ENCODE measurements at regions not wholly inside any gene's neighbourhood (a gene's known extent, or its start where the extent isn't known, plus 50 kb on each side); places are given as distances from the start of the nearest gene placed in this dataset.
A peak's percentile ranks its signal among the peaks of the same experiment; 100 is the strongest.

DNA sequence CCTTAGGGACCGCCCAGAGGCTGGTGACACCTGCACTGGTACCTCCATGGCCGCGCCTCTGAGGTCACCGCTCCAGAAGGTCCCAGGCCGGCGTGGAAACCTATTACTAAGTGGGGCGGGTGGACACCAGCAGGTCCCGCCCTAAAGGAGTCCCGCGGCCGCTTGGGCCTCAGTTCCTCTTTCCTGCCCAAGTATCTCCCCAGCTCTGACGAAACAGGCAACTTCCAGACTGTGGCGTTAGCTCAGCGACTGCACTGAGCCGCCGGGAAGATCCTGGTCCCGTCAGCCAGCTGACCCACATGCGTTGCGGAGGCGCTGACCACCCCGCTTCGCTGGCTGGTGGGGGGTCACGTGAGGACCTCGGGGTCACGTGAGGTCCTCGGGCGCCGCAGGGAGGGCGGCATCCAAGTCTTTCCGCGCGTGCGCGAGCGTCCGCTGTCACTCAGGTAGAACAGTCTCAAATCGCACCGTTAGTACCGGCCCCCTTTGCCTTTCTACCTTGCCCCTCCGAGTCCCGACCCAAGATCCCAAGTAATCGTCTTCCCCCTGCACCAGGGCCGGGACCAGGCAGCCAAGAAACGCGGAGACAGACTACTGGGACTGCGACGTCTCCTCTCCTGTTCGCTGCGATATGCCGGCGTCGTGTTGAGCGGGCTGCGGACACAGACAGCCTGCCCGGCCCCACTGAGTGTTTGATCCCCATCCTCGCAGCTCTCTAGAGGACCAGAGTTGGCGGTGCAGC, 53.7 kb upstream of the KDM4C start:
- Mint-ChIP-seq H3K27ac (peak overlapping the region; percentile 94 to 97), H3K36me3 (no peaks in the 10 kb centered on the region), H3K27me3 (no peaks in the 10 kb centered on the region), H3K4me1 (peaks cover 13 to 19% (median 16%) of the 10 kb centered on the region in 3 donors), H3K4me3 (peak overlapping the region; percentile 88 to 97 (median 93)), H3K9me3 (peaks cover 0 to 3% (median 3%) of the 10 kb centered on the region in 3 donors)
- Histone ChIP-seq H3K4me1 (ENCODE audit: control insufficient read depth in 1 of 2, extremely low read depth in 1 of 2, insufficient read depth in 2 of 2, low read length in 2 of 2) (peaks cover 5 to 13% of the 10 kb centered on the region in 2 experiments), H3K27me3 (replicated peaks in 1 of 2; ENCODE audit: control insufficient read depth in 2 of 2, extremely low read depth in 1 of 2, insufficient read depth in 2 of 2, low read length in 1 of 2) (no peaks in the 10 kb centered on the region), H3K9me3 (no peaks in the 10 kb centered on the region), H3K36me3 (ENCODE audit: control insufficient read depth in 2 of 2, extremely low read depth in 1 of 2, insufficient read depth in 1 of 2, low read length in 1 of 2) (no peaks in the 10 kb centered on the region), H3K4me3 (ENCODE audit: control insufficient read depth in 1 of 2, extremely low read depth in 1 of 2, low read length in 1 of 2) (peak overlapping the region; percentile 82 to 96), H3K27ac (ENCODE audit: low read length) (peak overlapping the region; percentile 96)
- WGBS (ENCODE audit: insufficient coverage): 1% methylated on average over 56 of the region's 57 CpGs
- ChIA-PET CTCF (interaction anchor here in 1 of 2 donors (0.7 to 1.8 kb wide), 2 partner anchors 23 to 58 kb away, joined by 4 to 6 read pairs; partner anchors contain the start of gene GLDC), POLR2A (interaction anchor here (0.6 to 1.4 kb wide), 10 partner anchors 10 to 689 kb away, joined by 3 to 13 read pairs (median 5); partner anchors contain the start of genes KDM4C (in 1 of the 2) and RANBP6 (in 1 of the 2))
- peak; percentile 88 to 92 (median 92) for ATAC-seq (replicated peaks in 1 of 4)
- peak in 34 of 35 experiments; percentile 53 to 92 (median 80) for DNase-seq

DNA sequence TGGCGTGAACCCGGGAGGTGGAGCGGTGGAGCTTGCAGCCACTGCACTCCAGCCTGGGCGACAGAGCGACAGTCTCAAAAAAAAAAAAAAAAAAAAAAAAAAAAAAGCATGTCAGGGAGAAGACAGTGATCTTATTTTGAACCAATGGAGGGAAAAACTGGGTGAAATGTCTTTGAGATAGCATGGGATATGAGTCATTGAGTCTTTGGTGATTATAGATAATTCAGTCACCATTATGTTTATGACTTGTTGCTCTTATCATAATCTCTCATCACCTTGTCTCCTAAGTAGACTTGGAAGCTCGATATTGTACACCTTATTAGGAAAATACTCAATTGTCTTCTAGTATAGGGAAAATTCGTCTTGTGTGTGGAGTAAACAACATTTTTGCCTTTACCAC, 55.1 kb upstream of the KDM4C start:
- no peak for ATAC-seq (replicated peaks in 1 of 4)
- Histone ChIP-seq H3K27me3 (replicated peaks in 1 of 2; ENCODE audit: control insufficient read depth in 2 of 2, extremely low read depth in 1 of 2, insufficient read depth in 2 of 2, low read length in 1 of 2) (no peaks in the 10 kb centered on the region), H3K27ac (ENCODE audit: low read length) (no peak overlapping the region), H3K4me1 (ENCODE audit: control insufficient read depth in 1 of 2, extremely low read depth in 1 of 2, insufficient read depth in 2 of 2, low read length in 2 of 2) (peaks cover 5 to 13% of the 10 kb centered on the region in 2 experiments), H3K4me3 (ENCODE audit: control insufficient read depth in 1 of 2, extremely low read depth in 1 of 2, low read length in 1 of 2) (no peak overlapping the region), H3K9me3 (no peaks in the 10 kb centered on the region), H3K36me3 (ENCODE audit: control insufficient read depth in 2 of 2, extremely low read depth in 1 of 2, insufficient read depth in 1 of 2, low read length in 1 of 2) (no peaks in the 10 kb centered on the region)
- H3K27ac Mint-ChIP-seq: peak overlapping the region; percentile 94 to 97
- CTCF ChIA-PET: interaction anchor here (0.7 to 1.8 kb wide), 4 partner anchors 16 to 48 kb away, joined by 3 to 6 read pairs (median 4); no protein-coding TSS in a partner anchor
- POLR2A ChIA-PET: interaction anchor here (0.6 to 1.3 kb wide), 3 partner anchors 21 to 55 kb away, joined by 3 to 13 read pairs (median 4); partner anchors contain the start of gene KDM4C (in 1 of the 2)
- H3K27me3 Mint-ChIP-seq: no peaks in the 10 kb centered on the region
- H3K4me1 Mint-ChIP-seq: peaks cover 13 to 19% (median 16%) of the 10 kb centered on the region in 3 donors
- no peaks in the 10 kb centered on the region for H3K36me3 Mint-ChIP-seq
- no peak for DNase-seq
- WGBS (ENCODE audit: insufficient coverage): 100% methylated on average over 3 of the region's 7 CpGs
- peak overlapping the region; percentile 88 to 97 (median 93) for H3K4me3 Mint-ChIP-seq
- H3K9me3 Mint-ChIP-seq: no peaks in the 10 kb centered on the region

DNA sequence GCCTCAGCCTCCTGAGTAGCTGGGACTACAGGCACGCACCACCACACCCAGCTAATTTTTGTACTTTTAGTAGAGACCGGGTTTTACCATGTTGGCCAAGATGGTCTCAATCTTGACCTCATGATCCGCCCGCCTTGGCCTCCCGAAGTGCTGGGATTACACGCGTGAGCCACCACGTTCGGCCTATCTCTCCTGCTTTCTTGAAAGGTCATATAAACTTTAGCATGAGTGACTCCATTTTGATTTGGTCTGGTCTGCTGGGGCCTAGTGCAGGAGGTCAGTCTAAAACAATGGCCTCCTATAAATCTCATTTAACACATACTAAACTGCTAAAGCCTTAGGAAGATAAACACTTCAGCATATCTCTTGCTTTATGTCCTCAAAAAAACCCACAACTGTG, 50.6 kb upstream of the GLDC start:
- ChIA-PET CTCF (no interaction called here), POLR2A (no interaction called here)
- no peaks in the 10 kb centered on the region for H3K9me3 ChIP-seq
- no peak overlapping the region for H3K4me3 Mint-ChIP-seq
- no peak overlapping the region for H3K27ac ChIP-seq (ENCODE audit: low read length)
- no peaks in the 10 kb centered on the region for H3K36me3 ChIP-seq (ENCODE audit: control insufficient read depth in 2 of 2, extremely low read depth in 1 of 2, insufficient read depth in 1 of 2, low read length in 1 of 2)
- H3K27me3 ChIP-seq (replicated peaks in 1 of 2; ENCODE audit: control insufficient read depth in 2 of 2, extremely low read depth in 1 of 2, insufficient read depth in 2 of 2, low read length in 1 of 2): no peaks in the 10 kb centered on the region
- H3K27me3 Mint-ChIP-seq: no peaks in the 10 kb centered on the region
- WGBS (ENCODE audit: insufficient coverage): 100% methylated on average over 5 of the region's 9 CpGs
- peaks cover 0 to 2% (median 0%) of the 10 kb centered on the region in 3 donors for H3K4me1 Mint-ChIP-seq
- no peaks in the 10 kb centered on the region for H3K9me3 Mint-ChIP-seq
- DNase-seq (no peak), ATAC-seq (replicated peaks in 1 of 4) (no peak)
- no peak overlapping the region for H3K27ac Mint-ChIP-seq
- H3K36me3 Mint-ChIP-seq: no peaks in the 10 kb centered on the region
- no peak overlapping the region for H3K4me3 ChIP-seq (ENCODE audit: control insufficient read depth in 1 of 2, extremely low read depth in 1 of 2, low read length in 1 of 2)
- no peaks in the 10 kb centered on the region for H3K4me1 ChIP-seq (ENCODE audit: control insufficient read depth in 1 of 2, extremely low read depth in 1 of 2, insufficient read depth in 2 of 2, low read length in 2 of 2)

DNA sequence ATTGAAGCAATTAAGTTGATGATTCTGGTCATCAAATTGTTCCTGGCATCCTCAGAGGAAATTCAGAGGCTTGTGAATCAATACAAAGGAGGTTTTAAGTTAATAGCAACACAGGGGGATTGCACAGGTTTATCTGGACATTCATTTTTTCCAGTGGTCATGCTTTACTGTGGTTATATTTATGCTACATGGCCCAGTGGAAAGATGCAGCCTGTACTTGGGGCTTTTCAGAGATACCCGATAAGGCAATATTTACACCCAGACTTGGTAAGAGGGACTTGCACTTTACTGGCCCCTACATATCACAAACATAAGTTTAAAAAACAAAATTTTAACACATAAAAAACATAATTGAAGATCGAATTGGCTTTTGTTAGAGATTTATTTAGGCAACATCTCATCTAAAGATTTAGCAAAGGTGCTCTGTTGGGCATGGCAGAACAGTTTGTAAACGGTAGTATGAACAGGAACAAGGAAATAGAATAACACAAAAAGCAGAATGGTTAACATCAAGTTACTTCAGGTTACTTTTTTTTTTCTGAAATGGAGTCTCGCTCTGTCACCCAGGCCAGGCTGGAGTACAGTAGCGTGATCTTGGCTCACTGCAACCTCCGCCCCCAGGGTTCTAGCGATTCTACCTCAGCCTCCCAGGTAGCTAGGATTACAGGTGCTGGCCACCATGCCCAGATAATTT, 49.7 kb upstream of the GLDC start:
- DNase-seq (no peak), ATAC-seq (replicated peaks in 1 of 4) (no peak)
- WGBS (ENCODE audit: insufficient coverage): no CpG with 5 or more reads among the region's 7 CpGs
- Mint-ChIP-seq H3K27ac (no peak overlapping the region), H3K4me1 (peaks cover 0 to 2% (median 0%) of the 10 kb centered on the region in 3 donors), H3K4me3 (no peak overlapping the region), H3K9me3 (no peaks in the 10 kb centered on the region), H3K36me3 (no peaks in the 10 kb centered on the region), H3K27me3 (no peaks in the 10 kb centered on the region)
- ChIA-PET CTCF (interaction anchor here in 1 of 2 donors (0.6 kb wide), 1 partner anchor 35 kb away, joined by 3 read pairs; no protein-coding TSS in a partner anchor), POLR2A (interaction anchor here in 1 of 2 donors (0.5 kb wide), 1 partner anchor 44 kb away, joined by 6 read pairs; no protein-coding TSS in a partner anchor)
- no peak overlapping the region for H3K4me3 ChIP-seq (ENCODE audit: control insufficient read depth in 1 of 2, extremely low read depth in 1 of 2, low read length in 1 of 2)
- no peaks in the 10 kb centered on the region for H3K4me1 ChIP-seq (ENCODE audit: control insufficient read depth in 1 of 2, extremely low read depth in 1 of 2, insufficient read depth in 2 of 2, low read length in 2 of 2)
- no peak overlapping the region for H3K27ac ChIP-seq (ENCODE audit: low read length)
- no peaks in the 10 kb centered on the region for H3K36me3 ChIP-seq (ENCODE audit: control insufficient read depth in 2 of 2, extremely low read depth in 1 of 2, insufficient read depth in 1 of 2, low read length in 1 of 2)
- no peaks in the 10 kb centered on the region for H3K9me3 ChIP-seq
- H3K27me3 ChIP-seq (replicated peaks in 1 of 2; ENCODE audit: control insufficient read depth in 2 of 2, extremely low read depth in 1 of 2, insufficient read depth in 2 of 2, low read length in 1 of 2): no peaks in the 10 kb centered on the region

All from T-cell (primary cell).